ENCODE measurements at regions not wholly inside any gene's neighbourhood (a gene's known extent, or its start where the extent isn't known, plus 50 kb on each side); places are given as distances from the start of the nearest gene placed in this dataset.

DNA sequence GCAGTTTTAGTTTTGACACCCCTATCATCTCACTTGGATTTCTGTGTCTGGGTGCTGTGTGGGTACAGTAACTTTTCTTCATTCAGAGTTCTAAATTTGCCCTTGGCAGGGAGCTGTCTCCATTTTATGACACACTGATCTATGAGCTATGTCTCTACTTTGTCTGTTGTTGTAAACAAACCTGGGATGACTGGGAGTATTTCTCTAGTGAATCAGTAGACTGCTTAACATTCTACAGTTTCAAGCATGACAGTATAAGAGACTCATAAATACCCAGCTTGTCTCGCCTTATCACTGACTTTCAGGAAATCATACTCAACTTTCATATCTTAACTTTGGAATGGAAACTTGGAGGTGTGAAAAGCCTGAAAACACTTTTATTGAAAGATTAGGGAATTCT, 212.1 kb upstream of the NUDT12 start:
- TF ChIP-seq, protein P1, sequence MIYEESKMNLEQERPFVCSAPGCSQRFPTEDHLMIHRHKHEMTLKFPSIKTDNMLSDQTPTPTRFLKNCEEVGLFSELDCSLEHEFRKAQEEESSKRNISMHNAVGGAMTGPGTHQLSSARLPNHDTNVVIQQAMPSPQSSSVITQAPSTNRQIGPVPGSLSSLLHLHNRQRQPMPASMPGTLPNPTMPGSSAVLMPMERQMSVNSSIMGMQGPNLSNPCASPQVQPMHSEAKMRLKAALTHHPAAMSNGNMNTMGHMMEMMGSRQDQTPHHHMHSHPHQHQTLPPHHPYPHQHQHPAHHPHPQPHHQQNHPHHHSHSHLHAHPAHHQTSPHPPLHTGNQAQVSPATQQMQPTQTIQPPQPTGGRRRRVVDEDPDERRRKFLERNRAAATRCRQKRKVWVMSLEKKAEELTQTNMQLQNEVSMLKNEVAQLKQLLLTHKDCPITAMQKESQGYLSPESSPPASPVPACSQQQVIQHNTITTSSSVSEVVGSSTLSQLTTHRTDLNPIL (CRISPR knock-in tag; IDR thresholded peaks at IDR 0.05; ENCODE audit: low read depth) = no peak
- TF ChIP-seq TOX (CRISPR knock-in tag; IDR thresholded peaks at IDR 0.05; ENCODE audit: borderline replicate concordance) (no peak), CSDC2 (CRISPR knock-in tag; IDR thresholded peaks at IDR 0.05) (no peak), OSR1 (CRISPR knock-in tag; IDR thresholded peaks at IDR 0.05) (no peak)
